ENCODE measurements at regions not wholly inside any gene's neighbourhood (a gene's known extent, or its start where the extent isn't known, plus 50 kb on each side); places are given as distances from the start of the nearest gene placed in this dataset.

DNA sequence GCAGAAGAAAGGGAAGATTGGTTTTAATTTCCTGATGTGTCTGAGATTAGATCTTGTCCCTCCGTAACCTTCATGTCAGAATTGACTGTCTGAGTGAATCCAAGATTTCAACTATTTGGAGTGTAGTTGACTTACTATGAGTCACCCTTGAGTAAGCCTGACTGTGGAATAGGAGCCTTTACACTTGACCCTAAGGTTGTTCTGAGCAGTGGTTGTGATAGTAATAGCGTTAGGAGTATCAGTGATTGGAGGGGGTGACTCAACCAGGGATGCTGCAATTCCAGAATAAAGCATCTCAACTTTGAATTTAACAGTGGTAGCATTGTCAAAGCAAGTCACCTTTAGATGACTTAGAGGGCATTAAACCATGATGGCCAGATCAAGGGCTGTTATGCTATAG, 979.5 kb upstream of the FAM98A start:
- TF ChIP-seq, protein P1, sequence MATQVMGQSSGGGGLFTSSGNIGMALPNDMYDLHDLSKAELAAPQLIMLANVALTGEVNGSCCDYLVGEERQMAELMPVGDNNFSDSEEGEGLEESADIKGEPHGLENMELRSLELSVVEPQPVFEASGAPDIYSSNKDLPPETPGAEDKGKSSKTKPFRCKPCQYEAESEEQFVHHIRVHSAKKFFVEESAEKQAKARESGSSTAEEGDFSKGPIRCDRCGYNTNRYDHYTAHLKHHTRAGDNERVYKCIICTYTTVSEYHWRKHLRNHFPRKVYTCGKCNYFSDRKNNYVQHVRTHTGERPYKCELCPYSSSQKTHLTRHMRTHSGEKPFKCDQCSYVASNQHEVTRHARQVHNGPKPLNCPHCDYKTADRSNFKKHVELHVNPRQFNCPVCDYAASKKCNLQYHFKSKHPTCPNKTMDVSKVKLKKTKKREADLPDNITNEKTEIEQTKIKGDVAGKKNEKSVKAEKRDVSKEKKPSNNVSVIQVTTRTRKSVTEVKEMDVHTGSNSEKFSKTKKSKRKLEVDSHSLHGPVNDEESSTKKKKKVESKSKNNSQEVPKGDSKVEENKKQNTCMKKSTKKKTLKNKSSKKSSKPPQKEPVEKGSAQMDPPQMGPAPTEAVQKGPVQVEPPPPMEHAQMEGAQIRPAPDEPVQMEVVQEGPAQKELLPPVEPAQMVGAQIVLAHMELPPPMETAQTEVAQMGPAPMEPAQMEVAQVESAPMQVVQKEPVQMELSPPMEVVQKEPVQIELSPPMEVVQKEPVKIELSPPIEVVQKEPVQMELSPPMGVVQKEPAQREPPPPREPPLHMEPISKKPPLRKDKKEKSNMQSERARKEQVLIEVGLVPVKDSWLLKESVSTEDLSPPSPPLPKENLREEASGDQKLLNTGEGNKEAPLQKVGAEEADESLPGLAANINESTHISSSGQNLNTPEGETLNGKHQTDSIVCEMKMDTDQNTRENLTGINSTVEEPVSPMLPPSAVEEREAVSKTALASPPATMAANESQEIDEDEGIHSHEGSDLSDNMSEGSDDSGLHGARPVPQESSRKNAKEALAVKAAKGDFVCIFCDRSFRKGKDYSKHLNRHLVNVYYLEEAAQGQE (IDR thresholded peaks at IDR 0.05; ENCODE audit: borderline replicate concordance) = no peak
- TF ChIP-seq, protein P2, sequence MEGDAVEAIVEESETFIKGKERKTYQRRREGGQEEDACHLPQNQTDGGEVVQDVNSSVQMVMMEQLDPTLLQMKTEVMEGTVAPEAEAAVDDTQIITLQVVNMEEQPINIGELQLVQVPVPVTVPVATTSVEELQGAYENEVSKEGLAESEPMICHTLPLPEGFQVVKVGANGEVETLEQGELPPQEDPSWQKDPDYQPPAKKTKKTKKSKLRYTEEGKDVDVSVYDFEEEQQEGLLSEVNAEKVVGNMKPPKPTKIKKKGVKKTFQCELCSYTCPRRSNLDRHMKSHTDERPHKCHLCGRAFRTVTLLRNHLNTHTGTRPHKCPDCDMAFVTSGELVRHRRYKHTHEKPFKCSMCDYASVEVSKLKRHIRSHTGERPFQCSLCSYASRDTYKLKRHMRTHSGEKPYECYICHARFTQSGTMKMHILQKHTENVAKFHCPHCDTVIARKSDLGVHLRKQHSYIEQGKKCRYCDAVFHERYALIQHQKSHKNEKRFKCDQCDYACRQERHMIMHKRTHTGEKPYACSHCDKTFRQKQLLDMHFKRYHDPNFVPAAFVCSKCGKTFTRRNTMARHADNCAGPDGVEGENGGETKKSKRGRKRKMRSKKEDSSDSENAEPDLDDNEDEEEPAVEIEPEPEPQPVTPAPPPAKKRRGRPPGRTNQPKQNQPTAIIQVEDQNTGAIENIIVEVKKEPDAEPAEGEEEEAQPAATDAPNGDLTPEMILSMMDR (IDR thresholded peaks at IDR 0.05; ENCODE audit: poor library complexity, severe bottlenecking) = no peak
- TF ChIP-seq EZH2 (IDR thresholded peaks at IDR 0.05; ENCODE audit: borderline replicate concordance, insufficient read depth, low read length, poor library complexity, severe bottlenecking) = no peak
- TF ChIP-seq POLR2AphosphoS5 (IDR thresholded peaks at IDR 0.05) = no peak
- TF ChIP-seq EP300 (conservative IDR thresholded peaks at IDR 0.05; ENCODE audit: poor library complexity, severe bottlenecking) = no peak
- no peak for TF ChIP-seq MXI1 (conservative IDR thresholded peaks at IDR 0.05; ENCODE audit: poor library complexity, severe bottlenecking)
- TF ChIP-seq SMC3 (conservative IDR thresholded peaks at IDR 0.05; ENCODE audit: poor library complexity) = no peak
